Fibroblast of upper back skin (primary cell): ENCODE measurements at regions not wholly inside any gene's neighbourhood (a gene's known extent, or its start where the extent isn't known, plus 50 kb on each side); places are given as distances from the start of the nearest gene placed in this dataset.
"Not testable (repeated sequence)": the region's sequence is repeated elsewhere in the genome, so short reads cannot be mapped to it uniquely, and the experiment has no call there.

Source experiments
- DNase-seq: peaks from one replicate; pipeline ENCODE4 v3.0.0-alpha.2; 2013

DNA sequence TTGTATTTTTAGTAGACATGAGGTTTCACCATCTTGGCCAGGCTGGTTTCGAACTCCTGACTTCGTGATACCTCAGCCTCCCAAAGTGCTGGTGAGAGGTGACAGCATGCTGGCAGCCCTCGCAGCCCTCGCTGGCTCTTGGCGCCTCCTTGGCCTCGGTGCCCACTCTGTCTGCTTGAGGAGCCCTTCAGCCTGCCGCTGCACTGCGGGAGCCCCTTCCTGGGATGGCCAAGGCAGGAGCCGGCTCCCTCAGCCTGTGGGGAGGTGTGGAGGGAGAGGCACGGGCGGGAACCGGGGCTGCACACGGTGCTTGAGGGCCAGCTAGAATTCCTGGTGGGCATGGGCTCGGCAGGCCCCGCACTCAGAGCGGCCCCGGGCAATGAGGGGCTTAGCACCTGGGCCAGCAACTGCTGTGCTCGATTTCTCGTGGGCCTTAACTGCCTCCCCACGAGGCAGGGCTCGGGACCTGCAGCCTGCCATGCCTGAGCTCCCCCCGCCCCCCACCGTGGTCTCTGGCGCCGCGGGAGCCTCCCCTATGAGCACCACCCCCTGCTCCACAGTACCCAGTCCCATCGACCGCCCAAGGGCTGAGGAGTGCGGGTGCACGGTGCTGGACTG is 96.5 kb upstream of the RHOBTB1 start:
- DNase-seq, result no peak

DNA sequence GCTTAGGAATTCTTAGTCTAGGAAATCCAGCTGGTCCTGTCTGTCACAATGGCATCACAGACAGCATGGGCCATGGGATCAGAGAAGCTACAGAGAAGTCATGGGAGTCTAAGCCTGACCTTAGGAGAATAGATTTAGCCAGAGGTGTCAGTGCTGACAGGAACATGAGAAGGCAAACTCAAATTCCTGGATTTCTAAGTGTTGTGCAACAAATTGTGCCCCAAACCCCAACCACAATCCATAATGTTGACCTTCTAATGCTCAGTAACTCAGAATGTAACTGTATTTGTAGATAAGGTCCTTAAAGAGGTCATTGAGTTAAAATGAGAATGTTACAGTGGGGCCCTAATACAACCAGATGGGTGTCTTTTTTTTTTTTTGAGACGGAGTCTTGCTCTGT is 95.9 kb upstream of the RHOBTB1 start:
- DNase-seq, result no peak

DNA sequence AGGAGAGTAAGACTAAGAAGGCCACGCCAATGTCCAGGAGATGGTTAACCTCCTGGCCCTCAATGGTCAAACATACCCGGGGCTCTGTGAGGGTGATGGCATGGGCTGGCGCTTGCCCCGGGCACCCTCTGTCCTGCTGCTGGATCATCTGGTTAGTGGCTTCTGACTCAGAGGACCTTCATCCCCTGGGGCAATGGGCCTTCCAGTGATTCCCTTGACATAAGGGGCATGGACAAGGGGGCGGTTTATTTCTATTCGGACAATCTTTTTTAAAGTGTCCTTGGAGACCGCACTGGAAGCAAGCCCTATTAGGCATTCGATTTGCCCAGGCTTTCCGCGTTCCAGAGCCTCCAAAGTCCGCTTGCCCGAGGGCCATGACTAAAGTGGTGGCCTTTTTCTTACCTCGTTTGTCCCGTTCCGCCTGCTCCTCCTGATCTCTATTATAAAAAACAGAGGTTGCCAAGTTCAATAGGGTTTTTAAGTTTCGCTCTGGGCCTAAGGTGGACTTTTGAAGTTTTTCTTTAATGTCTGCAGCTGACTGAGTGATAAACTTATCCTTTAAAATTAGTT is 93.4 kb upstream of the RHOBTB1 start:
- DNase-seq, result not testable (repeated sequence)

DNA sequence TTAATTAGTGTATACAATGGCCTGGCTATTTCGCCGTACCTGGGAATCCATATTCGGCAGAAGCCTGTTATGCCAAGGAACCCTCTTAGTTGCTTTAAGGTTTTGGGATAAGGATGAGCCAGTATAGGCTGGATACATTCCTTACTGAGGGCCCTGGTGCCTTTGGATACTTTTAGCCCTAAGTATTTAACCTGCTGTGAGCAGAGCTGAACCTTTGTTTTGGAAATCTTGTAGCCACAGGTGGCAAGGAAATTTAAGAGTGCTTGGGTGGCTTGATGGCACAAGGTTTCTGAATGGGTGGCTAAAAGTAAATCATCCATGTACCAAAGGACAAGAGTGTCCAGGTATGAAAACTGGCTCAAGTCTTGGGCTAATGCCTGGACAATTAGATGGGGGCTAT is 92.2 kb upstream of the RHOBTB1 start:
- not testable (repeated sequence) for DNase-seq

DNA sequence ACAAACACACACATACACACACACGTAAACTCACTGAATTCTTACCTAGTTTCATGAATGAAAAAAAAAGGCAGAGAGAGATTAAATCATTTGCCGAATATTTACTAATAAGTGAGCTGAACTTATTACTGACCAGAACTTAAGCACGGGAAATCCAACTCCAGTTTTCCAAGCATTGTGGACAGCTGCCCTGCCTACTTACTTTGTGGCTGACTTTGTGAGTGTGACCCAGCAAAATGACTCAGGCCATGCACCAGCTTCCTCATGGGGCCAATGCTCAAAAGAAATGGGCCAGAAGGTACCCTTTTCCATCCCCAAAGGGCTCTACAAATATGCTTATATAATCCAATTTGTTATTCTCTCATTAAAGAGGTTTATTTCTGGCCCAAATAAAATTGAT is 87.4 kb upstream of the RHOBTB1 start:
- DNase-seq, result no peak

DNA sequence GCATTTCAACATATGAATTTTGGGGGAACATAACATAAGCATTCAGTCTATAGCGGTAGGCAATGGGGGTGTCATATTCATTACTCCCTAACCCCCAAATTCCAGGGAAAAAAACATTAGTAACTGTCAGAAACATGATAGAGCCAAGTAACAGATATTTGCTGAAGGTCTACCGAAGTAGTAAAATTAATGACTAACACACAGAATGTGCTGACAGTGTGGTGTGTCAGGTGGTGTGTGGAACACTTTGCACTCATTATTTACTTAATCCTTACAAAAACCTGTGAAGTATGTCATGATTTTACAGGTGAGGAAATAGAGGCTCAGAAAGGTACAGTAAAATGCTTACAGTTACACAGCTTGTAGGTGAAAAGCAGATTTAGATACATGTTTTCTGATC is 85.4 kb upstream of the RHOBTB1 start:
- no peak for DNase-seq

DNA sequence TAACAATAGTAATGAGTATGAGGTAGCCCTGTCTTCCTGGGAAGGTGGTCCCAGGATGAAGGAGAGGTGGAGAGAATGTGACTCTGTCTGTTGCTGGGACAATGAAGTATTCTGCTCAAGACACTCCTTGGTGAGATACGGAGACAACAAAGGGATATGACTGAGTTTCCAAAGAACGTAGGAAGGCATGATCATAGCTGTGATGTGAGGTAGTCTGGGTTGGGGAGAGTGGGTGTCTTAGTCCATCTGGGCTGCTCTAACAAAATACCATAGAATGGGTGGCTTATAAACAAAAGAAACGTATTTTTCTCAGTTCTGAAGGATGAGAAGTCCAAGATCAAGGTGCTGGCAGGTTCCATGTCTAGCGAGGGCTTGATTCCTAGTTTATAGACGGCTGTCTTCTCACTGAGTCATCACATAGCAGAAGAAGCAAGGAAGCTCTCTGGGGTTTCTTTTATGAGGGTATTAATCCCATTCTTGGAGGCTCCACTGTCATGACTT is 84.9 kb upstream of the RHOBTB1 start:
- DNase-seq, result no peak

DNA sequence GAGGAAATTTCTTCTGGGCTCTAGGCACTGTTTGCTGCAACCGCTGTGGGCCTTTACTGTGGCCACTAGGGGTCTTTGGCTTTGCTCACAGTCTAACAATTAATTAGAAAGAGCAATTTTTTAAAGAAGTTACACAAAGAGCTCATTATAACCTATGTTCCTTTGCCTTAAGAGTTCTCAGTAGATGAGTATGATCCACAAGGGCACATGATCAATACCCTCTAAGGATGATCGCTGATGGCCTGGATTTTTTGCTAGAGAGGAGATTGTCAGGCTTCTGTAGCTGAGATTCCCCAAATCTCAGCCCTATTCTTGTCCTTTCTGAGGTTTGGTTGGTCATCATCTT is 80.8 kb upstream of the RHOBTB1 start:
- peak; percentile 13 for DNase-seq

DNA sequence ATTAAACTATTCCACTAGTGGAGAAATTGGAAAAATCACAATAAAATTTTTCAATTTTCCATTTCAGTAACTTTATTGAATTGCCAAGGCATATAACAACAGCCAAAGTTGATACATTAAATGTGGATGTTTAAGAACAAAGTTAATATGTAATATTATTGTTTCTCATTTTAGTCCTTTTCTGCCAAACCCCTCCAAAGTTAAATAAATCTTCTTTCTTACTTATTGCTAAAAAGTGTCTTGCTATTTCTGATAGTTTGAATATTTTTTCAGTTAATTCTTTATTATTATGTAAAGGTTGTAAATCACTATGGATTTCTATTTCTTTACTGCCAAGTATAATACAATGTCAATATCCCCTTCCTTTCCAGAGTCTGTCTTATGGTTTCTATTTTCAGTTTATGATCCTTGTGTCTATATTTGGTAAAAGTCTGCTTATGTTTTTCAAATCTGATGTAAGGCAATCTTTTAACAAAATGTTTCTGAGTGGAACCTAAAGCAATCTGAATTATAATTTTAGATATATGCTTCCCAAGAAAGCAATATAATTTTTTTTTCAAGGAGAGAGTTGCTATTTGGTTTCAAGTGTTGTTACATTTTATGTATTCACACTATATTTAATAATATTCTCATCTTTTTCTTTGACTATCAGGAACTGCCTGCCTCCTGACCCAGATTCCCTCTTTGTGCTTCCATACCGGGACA is 80.3 kb upstream of the RHOBTB1 start:
- no peak for DNase-seq

DNA sequence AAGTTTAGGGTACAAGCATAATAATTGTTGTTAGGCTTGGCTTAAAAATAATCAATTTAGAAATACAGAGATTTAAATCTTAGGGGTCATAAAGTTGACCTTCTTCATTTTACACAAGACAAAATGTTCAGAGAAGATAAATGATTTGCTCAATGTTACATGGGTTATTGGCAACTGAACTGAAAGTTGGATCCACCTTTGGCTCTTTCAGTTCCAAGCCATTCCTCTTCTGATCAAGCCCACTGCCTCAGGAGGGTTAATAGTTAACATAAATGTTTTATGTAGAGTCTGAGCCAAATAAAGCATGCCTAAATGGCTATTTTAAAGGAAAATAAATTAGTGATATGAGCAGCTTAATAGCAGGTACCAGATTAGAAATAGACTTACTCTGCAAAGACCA is 79.1 kb upstream of the RHOBTB1 start:
- no peak for DNase-seq

DNA sequence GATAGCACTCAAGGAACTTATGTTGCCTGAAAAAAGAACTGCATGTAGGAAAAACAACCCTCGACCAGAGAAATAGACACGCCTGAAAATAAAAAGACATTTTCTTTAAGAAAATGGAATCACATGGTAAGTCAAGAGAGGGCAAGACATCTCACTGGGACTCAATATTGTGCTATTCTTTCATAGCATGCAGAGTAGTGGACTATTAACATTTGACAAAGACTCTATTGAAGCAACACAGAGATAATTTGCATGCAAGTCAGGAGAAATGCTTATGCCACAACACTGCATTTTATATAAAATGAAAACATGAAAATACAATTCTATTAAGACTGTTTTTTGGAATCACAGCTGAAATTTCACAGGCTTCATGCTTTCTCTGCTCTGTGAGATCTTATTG is 77.9 kb upstream of the RHOBTB1 start:
- DNase-seq, result no peak

DNA sequence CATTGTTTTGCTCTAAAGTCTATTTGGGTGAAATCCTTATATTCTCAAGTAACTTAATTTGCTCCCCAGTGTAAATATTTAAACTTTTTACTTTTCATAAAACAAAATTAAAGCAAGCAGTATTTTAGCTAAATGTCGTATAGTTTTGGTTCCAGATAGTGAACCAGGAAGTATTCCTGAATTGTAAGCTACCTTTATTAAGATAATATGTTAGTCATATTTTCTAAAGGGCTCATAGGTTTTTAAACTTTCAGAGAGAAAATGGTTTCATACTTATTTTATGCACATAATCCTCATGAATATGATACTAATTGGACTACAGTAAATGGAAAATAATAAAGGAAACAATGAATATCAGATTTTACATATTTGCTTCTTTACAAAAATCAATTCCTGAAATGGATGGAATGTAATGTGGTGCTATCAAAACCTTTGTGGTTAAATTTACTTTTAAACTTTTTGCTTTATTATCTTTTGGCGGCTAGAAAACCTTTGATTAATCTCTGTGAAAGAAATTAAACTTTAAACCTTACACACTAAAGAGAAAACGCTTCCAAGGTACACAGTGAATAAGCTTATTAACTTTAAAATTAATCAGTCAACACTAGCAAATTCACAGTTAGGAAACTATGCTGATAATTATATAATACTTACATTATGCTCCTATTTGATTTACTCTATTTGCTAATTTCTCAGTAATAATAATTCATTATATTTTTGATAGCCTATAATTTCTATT is 76.6 kb upstream of the RHOBTB1 start:
- no peak for DNase-seq

DNA sequence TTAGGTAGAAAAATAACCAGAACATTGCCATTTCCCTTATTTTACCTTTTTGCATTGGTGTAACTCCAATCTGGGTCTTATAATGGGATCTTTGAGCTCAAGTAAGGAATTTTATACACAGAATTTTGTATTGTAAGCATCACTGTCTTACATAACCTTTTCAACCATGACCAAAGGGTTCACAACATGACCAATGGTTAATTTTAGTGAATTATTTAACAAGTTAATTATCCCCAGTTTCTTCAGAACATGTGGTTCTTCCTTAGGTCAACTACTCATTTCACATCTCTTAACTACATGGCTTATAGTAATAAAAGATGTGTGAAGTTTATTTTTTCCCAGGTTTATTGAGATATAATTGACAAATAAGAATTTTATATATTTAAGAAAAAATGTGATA is 74.2 kb upstream of the RHOBTB1 start:
- no peak for DNase-seq

DNA sequence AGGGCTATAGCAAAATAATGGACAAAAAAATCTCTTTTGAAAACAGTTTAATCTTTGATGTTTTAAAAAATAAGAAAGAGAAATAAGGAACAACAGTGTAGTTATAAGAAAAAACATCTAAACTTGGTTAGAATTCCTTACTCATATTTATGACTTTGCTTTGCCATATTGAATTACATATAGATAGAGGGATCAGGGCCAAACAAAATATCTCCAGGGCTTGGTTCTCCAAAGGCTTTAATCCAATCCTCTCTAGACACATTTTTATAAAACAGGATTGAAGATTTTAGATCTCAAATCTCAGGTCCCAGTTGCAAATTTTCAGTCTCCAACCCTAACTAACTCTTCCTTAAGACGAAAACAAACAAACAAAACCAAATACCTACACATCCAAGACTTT is 72.6 kb upstream of the RHOBTB1 start:
- DNase-seq, result no peak

DNA sequence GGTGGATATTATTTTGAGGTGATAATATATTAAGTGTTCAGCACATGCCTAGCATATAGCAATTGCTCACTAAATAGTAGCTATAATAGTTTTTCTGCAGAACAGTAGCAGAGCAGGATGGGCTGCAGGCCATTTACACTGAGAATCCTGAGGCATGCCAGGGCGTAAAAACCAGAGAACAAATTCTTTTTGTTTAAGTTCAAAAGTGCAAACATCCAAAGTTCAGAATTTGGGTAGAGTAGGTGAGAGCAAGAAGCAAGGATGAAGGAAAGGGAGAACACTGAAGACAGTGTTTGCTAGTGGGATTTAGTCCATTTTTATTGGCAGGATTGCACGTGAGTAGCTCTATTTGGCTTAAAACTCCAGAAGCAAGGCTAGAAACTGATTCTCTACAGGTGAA is 72.0 kb upstream of the RHOBTB1 start:
- no peak for DNase-seq

DNA sequence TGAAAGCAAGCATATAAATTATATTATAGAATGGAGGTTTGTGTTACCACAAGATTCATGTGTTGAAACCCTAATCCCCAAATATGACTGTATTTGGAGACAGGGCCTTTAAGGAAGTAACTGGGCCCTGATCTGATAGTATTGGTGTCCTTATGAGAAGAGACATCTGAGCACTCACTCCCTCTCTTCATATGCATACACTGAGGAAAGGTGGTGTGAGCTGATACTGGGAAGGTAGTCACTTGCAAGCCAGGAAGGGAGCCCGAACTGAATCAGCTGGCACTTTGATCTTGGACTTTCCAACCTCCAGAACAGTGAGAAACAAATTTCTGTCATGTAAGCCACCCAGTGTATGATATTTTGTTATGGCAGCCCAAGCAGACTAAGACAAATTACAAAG is 66.9 kb upstream of the RHOBTB1 start:
- no peak for DNase-seq

DNA sequence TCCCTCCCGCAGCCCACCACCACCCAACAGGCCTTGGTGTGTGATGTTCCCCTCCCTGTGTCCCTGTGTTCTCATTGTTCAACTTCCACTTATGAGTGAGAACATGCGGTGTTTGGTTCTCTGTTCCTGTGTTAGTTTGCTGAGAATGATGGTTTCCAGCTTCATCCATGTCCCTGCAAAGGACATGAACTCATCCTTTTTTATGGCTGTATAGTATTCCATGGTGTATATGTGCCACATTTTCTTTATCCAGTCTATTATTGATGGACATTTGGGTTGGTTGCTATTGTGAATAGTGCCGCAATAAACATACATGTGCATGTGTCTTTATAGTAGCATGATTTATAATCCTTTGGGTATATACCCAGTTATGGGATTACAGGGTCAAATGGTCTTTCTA is 59.1 kb upstream of the RHOBTB1 start:
- not testable (repeated sequence) for DNase-seq

DNA sequence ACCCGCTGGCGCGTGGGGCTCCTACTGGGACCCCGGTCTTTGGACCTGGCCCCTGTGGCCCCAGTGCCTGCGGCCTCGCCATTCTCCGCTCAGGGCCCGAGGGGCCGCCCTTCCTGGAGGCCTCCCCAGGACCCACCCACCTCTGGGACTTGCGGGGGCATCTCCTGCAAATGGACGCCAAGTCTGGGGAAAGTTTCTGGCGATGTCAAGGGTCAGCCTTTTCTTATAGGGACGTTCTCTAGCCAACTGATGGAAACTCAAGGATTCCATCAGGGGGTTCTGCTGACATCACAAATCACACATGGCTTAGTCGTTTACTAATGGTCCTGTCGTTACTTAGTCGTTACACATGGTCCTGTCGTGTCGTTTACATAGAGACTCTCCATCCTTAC is 57.7 kb upstream of the RHOBTB1 start:
- DNase-seq, result no peak

DNA sequence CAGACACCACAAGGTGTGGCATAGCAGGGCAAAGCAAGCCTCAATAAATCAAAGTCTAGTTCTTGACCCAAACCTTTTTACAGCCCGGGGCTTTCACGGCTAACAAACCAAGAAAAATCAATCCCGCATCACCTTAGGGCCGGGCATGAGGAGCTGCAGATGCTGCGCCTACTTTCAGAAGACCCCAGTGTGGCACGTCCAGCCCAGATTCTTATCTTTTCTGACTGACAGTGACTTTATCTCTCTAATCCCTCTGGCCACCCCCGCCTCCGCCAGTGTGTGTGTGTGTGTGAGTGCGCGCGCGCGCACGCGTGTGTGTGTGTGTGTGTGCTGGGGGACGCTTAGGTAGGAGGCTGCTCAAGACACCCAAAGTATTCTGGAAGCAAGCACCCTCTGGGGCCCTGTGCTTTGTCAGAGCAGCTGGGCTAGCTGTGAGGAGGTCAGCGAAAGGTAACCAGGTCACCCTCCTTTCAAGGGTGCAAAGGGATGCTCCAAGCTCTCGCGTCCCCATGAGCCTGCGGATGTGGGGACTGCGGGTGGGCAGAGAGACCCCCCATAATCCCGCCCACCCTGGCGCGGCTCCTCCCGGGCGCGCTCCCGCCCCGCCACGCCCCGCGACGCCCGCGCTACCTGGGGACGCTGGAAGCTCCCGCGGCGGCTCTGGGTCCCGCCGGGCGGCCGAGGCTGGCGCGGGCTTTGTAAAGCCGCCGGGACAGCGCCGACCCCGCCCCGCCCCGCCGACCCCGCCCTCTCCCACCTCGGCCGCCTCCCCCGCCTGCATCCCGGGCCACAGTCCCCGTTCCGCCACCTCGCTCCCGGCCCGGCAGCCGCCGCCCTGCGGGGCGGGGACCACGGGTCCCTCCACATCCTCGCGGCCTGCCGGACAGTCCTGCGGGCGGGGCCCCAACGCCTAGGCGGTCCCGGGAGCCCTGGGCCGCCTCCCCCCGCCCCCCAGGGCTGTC is 57.1 kb upstream of the RHOBTB1 start:
- DNase-seq, result peak; percentile 15

DNA sequence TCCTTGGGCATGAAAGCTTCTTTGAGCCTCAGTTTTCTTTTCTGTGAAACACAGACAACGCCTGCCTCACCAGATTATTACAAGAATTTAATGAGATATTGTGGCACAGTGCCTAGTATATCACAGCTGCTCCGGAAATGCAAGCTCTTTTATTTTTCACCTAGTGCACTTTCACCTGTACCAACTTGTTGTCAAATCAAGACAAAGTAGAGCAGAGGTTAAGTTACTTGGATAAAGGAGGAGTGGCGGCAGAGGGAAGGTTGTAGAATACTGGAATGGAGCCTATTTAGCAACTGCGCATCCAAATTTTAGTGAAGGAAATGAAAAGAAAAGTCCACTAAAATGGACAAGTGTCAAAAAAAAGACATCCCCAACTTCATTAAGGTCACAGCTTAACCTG is 54.9 kb upstream of the RHOBTB1 start:
- DNase-seq, result no peak

DNA sequence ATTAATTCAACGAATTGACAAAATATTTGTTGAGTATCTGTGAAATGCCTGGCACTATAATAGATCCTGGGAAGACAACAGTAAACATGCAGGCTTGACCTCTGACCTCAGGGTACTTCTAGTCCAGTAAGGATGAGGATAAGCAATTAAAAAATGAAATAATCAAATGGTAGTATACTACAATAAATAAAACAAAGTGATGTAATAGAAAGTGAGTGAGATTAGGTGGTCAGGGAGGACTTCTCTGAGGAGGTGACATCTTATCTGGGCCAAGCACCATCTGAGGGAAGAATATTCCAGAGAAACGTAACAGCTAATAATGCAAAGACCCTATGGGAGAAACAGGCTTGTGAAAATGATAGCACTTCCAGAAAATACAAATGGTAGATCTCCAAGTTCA is 50.1 kb upstream of the RHOBTB1 start:
- no peak for DNase-seq
